ENCODE measurements at regions not wholly inside any gene's neighbourhood (a gene's known extent, or its start where the extent isn't known, plus 50 kb on each side); places are given as distances from the start of the nearest gene placed in this dataset.
"Not testable (repeated sequence)": the region's sequence is repeated elsewhere in the genome, so short reads cannot be mapped to it uniquely, and the experiment has no call there.

DNA sequence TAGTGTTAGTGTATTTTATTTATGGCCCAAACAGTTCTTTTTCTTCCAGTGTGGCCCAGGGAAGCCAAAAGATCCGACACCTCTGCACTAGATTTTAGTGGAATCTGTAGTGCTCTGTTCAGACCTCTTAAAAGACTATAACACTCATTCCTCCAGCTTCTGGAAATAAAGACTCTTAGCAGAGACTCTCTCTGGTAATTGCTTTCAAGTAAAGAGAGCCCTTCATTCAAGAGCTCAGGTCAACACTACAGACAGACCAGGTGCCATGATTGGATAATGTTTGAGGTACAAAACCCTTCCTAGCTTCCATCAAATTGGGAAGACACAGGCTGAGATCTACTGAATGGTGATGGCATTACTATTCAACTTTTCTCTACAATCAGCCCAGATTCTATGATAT, 255.8 kb downstream of the PRDM9 start:
- Histone ChIP-seq H3K9me3 (ENCODE audit: low read length) (no peaks in the 10 kb centered on the region), H3K4me3 (ENCODE audit: low read depth, low read length, poor library complexity, severe bottlenecking) (no peak overlapping the region), H3K79me2 (ENCODE audit: insufficient read depth, low read length) (no peaks in the 10 kb centered on the region), H4K20me1 (ENCODE audit: insufficient read depth, low read length) (no peaks in the 10 kb centered on the region), H3K9me2 (ENCODE audit: low read depth, low read length) (no peaks in the 10 kb centered on the region), H2AFZ (ENCODE audit: low read length) (no peak overlapping the region), H3F3A (ENCODE audit: insufficient read depth, low read length) (no peaks in the 10 kb centered on the region), H3K4me2 (ENCODE audit: low read length) (no peak overlapping the region), H3K27me3 (ENCODE audit: insufficient read depth, low read length) (no peaks in the 10 kb centered on the region), H3K9ac (ENCODE audit: low read length) (no peak overlapping the region), H3K27ac (ENCODE audit: low read depth, low read length, poor library complexity, severe bottlenecking) (no peak overlapping the region), H3K4me1 (ENCODE audit: insufficient read depth, low read length, severe bottlenecking) (no peaks in the 10 kb centered on the region), H3K36me3 (ENCODE audit: insufficient read depth, low read length) (no peaks in the 10 kb centered on the region)
- TF ChIP-seq CTCF (IDR thresholded peaks at IDR 0.05; ENCODE audit: low read length) (no peak), EZH2 (IDR thresholded peaks at IDR 0.05; ENCODE audit: borderline replicate concordance, low read length) (no peak)

DNA sequence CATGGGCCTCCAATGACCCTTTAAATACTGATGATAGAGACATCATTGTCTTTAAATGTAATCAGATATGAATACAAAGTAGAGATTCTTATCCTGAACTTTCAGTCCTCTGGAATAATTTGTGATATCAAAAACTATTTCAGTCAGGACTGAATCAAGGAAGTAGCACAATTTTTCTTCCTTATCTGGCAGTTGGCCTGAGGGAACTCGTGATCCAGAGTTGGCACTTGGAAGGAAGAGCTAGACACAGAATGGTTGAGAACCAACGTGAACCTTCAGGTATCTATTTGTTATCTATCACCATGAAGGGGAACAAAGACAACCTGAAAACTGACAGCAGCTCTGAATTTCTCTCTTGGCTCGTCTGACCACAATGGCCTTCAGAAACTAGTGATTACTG, 269.3 kb downstream of the PRDM9 start:
- no peak for TF ChIP-seq EZH2 (IDR thresholded peaks at IDR 0.05; ENCODE audit: borderline replicate concordance, low read length)
- no peak for TF ChIP-seq CTCF (IDR thresholded peaks at IDR 0.05; ENCODE audit: low read length)
- H3K27me3 ChIP-seq (ENCODE audit: insufficient read depth, low read length) = no peaks in the 10 kb centered on the region
- H3K9me2 ChIP-seq (ENCODE audit: low read depth, low read length) = no peaks in the 10 kb centered on the region
- H2AFZ ChIP-seq (ENCODE audit: low read length) = no peak overlapping the region
- no peak overlapping the region for H3K4me3 ChIP-seq (ENCODE audit: low read depth, low read length, poor library complexity, severe bottlenecking)
- H3K27ac ChIP-seq (ENCODE audit: low read depth, low read length, poor library complexity, severe bottlenecking) = no peak overlapping the region
- H3K9me3 ChIP-seq (ENCODE audit: low read length) = no peaks in the 10 kb centered on the region
- H3K9ac ChIP-seq (ENCODE audit: low read length) = no peak overlapping the region
- no peaks in the 10 kb centered on the region for H3F3A ChIP-seq (ENCODE audit: insufficient read depth, low read length)
- no peaks in the 10 kb centered on the region for H3K36me3 ChIP-seq (ENCODE audit: insufficient read depth, low read length)
- no peaks in the 10 kb centered on the region for H3K79me2 ChIP-seq (ENCODE audit: insufficient read depth, low read length)
- H3K4me2 ChIP-seq (ENCODE audit: low read length) = no peak overlapping the region
- no peaks in the 10 kb centered on the region for H4K20me1 ChIP-seq (ENCODE audit: insufficient read depth, low read length)
- H3K4me1 ChIP-seq (ENCODE audit: insufficient read depth, low read length, severe bottlenecking) = no peaks in the 10 kb centered on the region

DNA sequence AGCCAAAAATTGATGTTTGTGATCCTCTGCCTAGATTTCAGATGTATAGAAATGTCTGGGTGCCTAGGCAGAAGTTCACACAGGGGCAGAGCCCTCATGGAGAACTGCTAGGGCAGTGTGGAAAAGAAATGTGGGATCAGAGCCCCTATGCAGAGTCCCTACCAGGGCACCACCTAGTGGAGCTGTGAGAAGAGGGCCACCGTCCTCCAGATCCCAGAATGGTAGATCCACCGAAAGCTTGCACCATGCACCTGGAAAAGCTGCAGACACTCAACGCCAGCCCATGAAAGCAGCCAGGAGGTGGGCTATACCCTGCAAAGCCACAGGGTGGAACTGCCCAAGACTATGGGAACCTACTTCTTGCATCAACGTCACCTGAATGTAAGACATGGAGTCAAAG, 292.9 kb downstream of the PRDM9 start:
- H3K79me2 ChIP-seq (ENCODE audit: insufficient read depth, low read length); H3K4me2 ChIP-seq (ENCODE audit: low read length); H3K9me3 ChIP-seq (ENCODE audit: low read length); H3F3A ChIP-seq (ENCODE audit: insufficient read depth, low read length); H3K9me2 ChIP-seq (ENCODE audit: low read depth, low read length); H3K36me3 ChIP-seq (ENCODE audit: insufficient read depth, low read length); H3K9ac ChIP-seq (ENCODE audit: low read length); H4K20me1 ChIP-seq (ENCODE audit: insufficient read depth, low read length); H2AFZ ChIP-seq (ENCODE audit: low read length); H3K27ac ChIP-seq (ENCODE audit: low read depth, low read length, poor library complexity, severe bottlenecking); H3K4me3 ChIP-seq (ENCODE audit: low read depth, low read length, poor library complexity, severe bottlenecking); H3K4me1 ChIP-seq (ENCODE audit: insufficient read depth, low read length, severe bottlenecking); H3K27me3 ChIP-seq (ENCODE audit: insufficient read depth, low read length): not testable (repeated sequence)
- TF ChIP-seq CTCF (IDR thresholded peaks at IDR 0.05; ENCODE audit: low read length) = peak; percentile 12
